Body of pancreas (tissue), 4 donors: ENCODE measurements at regions not wholly inside any gene's neighbourhood (a gene's known extent, or its start where the extent isn't known, plus 50 kb on each side); places are given as distances from the start of the nearest gene placed in this dataset.

Source experiments
- ATAC-seq: fragments of 150-250 bp; one replicate; pipeline ENCODE4 v1.9.1; 2016
- DNase-seq, 4 donors: peaks; one replicate each; pipeline ENCODE4 v3.0.0-alpha.2; 2019
- H3K27ac ChIP-seq, 4 donors: fragments of 200-600 bp; sonication (generic); 1 replicate in 3 of 4; 2 replicates in 1 of 4; pipeline versions ENCODE4 v1.5.1 to v1.6.1; 2016 to 2019; ENCODE audit warnings: mild to moderate bottlenecking in 1 of 4, mixed read lengths in 1 of 4, moderate library complexity in 1 of 4
- H3K27me3 ChIP-seq, 2 donors: fragments of 200-600 bp; sonication (generic); one replicate each; pipeline ENCODE4 v1.6.0; 2016; ENCODE audit warnings: mild to moderate bottlenecking in 1 of 2
- H3K36me3 ChIP-seq, 2 donors: fragments of 200-600 bp; sonication (generic); replicated peaks in 1 of 2; 2 replicates each; pipeline ENCODE4 v1.5.1; 2016; ENCODE audit warnings: low read depth in 2 of 2; ENCODE audit not compliant: insufficient read depth in 1 of 2
- H3K4me1 ChIP-seq: fragments of 200-600 bp; sonication (generic); one replicate; pipeline ENCODE4 v1.6.0; 2016
- H3K4me3 ChIP-seq, 2 donors: fragments of 200-600 bp; sonication (generic); 1 replicate in 1 of 2; 2 replicates in 1 of 2; pipeline ENCODE4 v1.5.1; 2016 to 2019
- H3K9me3 ChIP-seq, 3 donors: fragments of 200-600 bp; sonication (generic); 1 replicate in 2 of 3; 2 replicates in 1 of 3; pipeline ENCODE4 v1.5.1; 2016
- POLR2A ChIP-seq, 3 donors: fragments of 450-650 bp; IDR thresholded peaks; one replicate each; pipeline ENCODE4 v1.6.1; 2016; ENCODE audit warnings: antibody characterized with exemption in 3 of 3, mild to moderate bottlenecking in 2 of 3
- WGBS, 2 donors: methylation state at CpG; one replicate each; pipeline ENCODE4 v1.1.5; 2017; 5-methylcytosine and 5-hydroxymethylcytosine counted together
- intact Hi-C: fragments of 100-400 bp; cut with DNase I; formaldehyde crosslinking; loops from one replicate; pipeline ENCODE4 v1.15.1; 2023
- TF ChIP-seq, protein P1 (sequence below), 7 experiments: fragments of 450-650 bp in 4 of 7; fragments of 200-600 bp in 3 of 7; sonication (generic) in 3 of 7; IDR thresholded peaks; one replicate each; pipeline ENCODE4 v1.5.1; 2016 to 2019; ENCODE audit warnings: antibody characterized with exemption in 7 of 7

DNA sequence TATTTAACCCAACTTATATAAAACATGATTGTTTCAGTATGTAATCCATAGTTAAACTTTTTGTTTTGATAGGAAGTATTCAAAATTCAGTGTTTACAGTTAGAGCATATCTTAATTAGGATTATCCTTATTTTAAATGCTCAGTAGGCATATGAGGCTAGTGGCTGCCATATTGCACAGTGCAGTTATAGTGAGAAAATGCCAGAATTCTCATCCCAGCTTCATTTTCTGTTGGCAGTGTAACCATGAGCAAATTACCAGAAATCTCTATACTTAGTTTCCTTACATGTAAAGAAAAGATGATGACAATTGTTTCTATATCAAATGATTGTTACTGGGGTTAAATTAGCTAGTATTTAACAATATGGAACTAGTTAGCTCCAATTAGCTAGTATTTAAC is 265.8 kb downstream of the ARAP2 start:
- DNase-seq (no peak), ATAC-seq (no peak)
- intact Hi-C loops = no loop called here
- no peaks in the 10 kb centered on the region for H3K27me3 ChIP-seq
- H3K4me1 ChIP-seq = no peaks in the 10 kb centered on the region
- H3K9me3 ChIP-seq = no peaks in the 10 kb centered on the region
- TF ChIP-seq, protein P1, sequence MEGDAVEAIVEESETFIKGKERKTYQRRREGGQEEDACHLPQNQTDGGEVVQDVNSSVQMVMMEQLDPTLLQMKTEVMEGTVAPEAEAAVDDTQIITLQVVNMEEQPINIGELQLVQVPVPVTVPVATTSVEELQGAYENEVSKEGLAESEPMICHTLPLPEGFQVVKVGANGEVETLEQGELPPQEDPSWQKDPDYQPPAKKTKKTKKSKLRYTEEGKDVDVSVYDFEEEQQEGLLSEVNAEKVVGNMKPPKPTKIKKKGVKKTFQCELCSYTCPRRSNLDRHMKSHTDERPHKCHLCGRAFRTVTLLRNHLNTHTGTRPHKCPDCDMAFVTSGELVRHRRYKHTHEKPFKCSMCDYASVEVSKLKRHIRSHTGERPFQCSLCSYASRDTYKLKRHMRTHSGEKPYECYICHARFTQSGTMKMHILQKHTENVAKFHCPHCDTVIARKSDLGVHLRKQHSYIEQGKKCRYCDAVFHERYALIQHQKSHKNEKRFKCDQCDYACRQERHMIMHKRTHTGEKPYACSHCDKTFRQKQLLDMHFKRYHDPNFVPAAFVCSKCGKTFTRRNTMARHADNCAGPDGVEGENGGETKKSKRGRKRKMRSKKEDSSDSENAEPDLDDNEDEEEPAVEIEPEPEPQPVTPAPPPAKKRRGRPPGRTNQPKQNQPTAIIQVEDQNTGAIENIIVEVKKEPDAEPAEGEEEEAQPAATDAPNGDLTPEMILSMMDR (IDR thresholded peaks at IDR 0.05) = no peak
- TF ChIP-seq POLR2A (IDR thresholded peaks at IDR 0.05) = no peak
- H3K27ac ChIP-seq = no peak overlapping the region
- no peak overlapping the region for H3K4me3 ChIP-seq
- H3K36me3 ChIP-seq = no peaks in the 10 kb centered on the region

DNA sequence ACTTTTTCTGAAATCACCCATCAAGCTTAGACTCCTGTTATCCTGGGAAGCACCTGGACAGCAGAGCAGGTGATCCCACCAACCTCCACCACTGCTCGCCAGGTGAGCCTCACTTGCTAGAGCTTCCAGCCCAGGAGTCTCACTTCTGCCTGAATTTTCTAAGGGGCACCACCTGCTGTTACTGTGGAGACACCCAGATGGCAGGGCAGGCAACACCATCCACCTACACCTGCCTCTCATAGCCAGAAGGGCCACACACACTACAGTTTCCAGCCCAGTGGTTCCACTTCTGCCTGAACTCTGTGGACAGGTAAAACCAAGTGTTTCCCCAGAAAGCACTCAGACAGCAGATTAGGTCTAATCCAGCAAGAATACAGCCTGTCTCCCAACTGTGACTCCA is 262.0 kb downstream of the ARAP2 start:
- Histone ChIP-seq H3K4me3 (no peak overlapping the region), H3K27ac (no peak overlapping the region), H3K9me3 (no peaks in the 10 kb centered on the region), H3K36me3 (no peaks in the 10 kb centered on the region), H3K4me1 (no peaks in the 10 kb centered on the region), H3K27me3 (no peaks in the 10 kb centered on the region)
- ATAC-seq = no peak
- 93 to 100% methylated on average over 1 of the region's 1 CpG for WGBS, 2 donors
- no peak for DNase-seq
- no peak for TF ChIP-seq POLR2A (IDR thresholded peaks at IDR 0.05)
- TF ChIP-seq, protein P1 (IDR thresholded peaks at IDR 0.05) = no peak
- intact Hi-C loops = no loop called here

DNA sequence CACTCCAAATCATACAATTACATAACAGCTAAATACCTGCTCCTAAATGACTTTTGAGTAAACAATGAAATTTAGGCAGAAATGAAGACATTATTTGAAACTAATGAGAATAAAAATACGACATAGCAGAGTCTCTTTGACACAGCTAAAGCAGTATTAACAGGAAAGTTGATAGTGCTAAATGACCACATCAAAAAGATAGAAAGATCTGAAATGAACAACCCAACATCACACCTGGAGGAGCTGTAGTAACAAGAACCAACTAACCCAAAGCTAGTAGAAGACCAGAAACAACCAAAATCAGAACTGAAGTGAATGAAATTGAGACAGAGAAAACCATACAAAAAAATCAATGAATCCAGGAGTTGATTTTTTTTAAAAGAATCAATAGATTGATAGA is 257.8 kb downstream of the ARAP2 start:
- DNase-seq = no peak
- H3K4me1 ChIP-seq = no peaks in the 10 kb centered on the region
- H3K27me3 ChIP-seq = no peaks in the 10 kb centered on the region
- no peak overlapping the region for H3K27ac ChIP-seq
- ATAC-seq = no peak
- no peaks in the 10 kb centered on the region for H3K36me3 ChIP-seq
- intact Hi-C loops = no loop called here
- 42 to 45% methylated on average over 1 of the region's 1 CpG for WGBS, 2 donors
- H3K4me3 ChIP-seq = no peak overlapping the region
- TF ChIP-seq POLR2A (IDR thresholded peaks at IDR 0.05) = no peak
- TF ChIP-seq, protein P1 (IDR thresholded peaks at IDR 0.05) = no peak
- no peaks in the 10 kb centered on the region for H3K9me3 ChIP-seq

DNA sequence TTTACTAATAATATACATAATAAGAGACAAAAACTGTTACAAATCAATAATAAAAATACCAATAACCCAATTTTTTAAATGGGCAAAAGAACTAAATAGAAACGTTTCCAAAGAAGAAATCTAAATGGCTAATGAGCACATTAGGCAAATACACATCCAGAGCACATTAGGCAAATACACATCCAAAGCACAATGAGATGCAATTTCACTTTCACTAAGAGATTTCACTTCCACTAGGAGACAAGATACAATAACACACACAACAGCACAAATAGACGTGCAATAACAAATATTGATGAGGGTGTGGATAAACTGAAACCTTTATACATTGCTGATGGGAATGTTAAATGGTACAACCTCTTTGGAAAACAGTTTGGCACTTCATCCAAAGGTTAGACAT is 250.7 kb downstream of the ARAP2 start:
- H3K4me3 ChIP-seq = no peak overlapping the region
- no peaks in the 10 kb centered on the region for H3K4me1 ChIP-seq
- ATAC-seq = no peak
- no peaks in the 10 kb centered on the region for H3K9me3 ChIP-seq
- intact Hi-C loops = no loop called here
- no peak overlapping the region for H3K27ac ChIP-seq
- no peak for DNase-seq
- WGBS, 2 donors = 26 to 27% methylated on average over 2 of the region's 2 CpGs
- TF ChIP-seq, protein P1 (IDR thresholded peaks at IDR 0.05) = no peak
- no peak for TF ChIP-seq POLR2A (IDR thresholded peaks at IDR 0.05)
- no peaks in the 10 kb centered on the region for H3K27me3 ChIP-seq
- no peaks in the 10 kb centered on the region for H3K36me3 ChIP-seq

DNA sequence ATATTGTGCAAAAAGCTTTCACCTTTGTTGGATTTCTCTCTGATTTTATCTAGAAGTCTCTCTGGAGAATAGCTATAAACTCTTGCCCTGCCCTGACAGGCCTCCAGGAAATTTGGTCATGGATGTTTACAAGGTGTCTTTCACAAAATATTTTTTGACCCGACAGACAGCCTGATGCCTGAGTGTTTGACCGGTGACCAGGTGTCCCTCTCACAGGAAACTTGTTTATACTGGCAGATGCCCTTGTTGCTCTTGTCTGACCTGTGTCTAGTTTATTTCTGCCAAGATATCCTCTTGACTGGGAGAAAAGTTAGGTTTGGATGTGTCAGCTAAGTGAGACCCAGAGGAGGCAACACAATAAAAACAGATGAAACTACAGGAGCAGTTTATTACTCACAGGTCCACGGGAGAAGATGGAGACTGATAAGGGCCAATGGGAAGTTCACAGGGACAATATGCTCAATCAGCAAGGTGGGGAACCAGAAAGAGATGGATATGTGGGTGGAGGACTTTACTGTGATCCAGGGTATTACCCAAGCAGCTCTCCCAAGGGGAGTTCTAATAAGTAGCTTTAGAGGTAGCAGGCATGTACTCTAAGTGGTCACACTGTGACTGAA is 243.3 kb downstream of the ARAP2 start:
- Histone ChIP-seq H3K36me3 (no peaks in the 10 kb centered on the region), H3K4me3 (no peak overlapping the region), H3K9me3 (no peaks in the 10 kb centered on the region), H3K27ac (no peak overlapping the region), H3K27me3 (no peaks in the 10 kb centered on the region), H3K4me1 (no peaks in the 10 kb centered on the region)
- TF ChIP-seq, protein P1 (IDR thresholded peaks at IDR 0.05) = no peak
- no peak for TF ChIP-seq POLR2A (IDR thresholded peaks at IDR 0.05)
- ATAC-seq = no peak
- intact Hi-C loops = no loop called here
- WGBS, 2 donors = 46 to 47% methylated on average over 3 of the region's 3 CpGs
- DNase-seq = no peak
